GM23248 (cell line): ENCODE measurements at regions not wholly inside any gene's neighbourhood (a gene's known extent, or its start where the extent isn't known, plus 50 kb on each side); places are given as distances from the start of the nearest gene placed in this dataset.

Source experiments
- DNase-seq: peaks from one replicate; pipeline ENCODE4 v3.0.0-alpha.2; 2015
- H2AFZ ChIP-seq: fragments of 200-600 bp; sonication (generic); 2 replicates; pipeline ENCODE4 v1.6.1; 2016; ENCODE audit warnings: antibody characterized with exemption
- H3F3A ChIP-seq: fragments of 200-600 bp; sonication (generic); 2 replicates; pipeline ENCODE4 v1.6.1; 2016; ENCODE audit warnings: mild to moderate bottlenecking, antibody characterized with exemption, mixed run types; ENCODE audit not compliant: insufficient read depth
- H3K27ac ChIP-seq: fragments of 200-600 bp; sonication (generic); 2 replicates; pipeline ENCODE4 v1.5.1; 2016; ENCODE audit warnings: mild to moderate bottlenecking
- H3K27me3 ChIP-seq: fragments of 200-600 bp; sonication (generic); replicated peaks from 2 replicates; pipeline ENCODE4 v1.6.1; 2016; ENCODE audit warnings: mild to moderate bottlenecking; ENCODE audit not compliant: insufficient read depth
- H3K36me3 ChIP-seq: fragments of 200-600 bp; sonication (generic); 2 replicates; pipeline ENCODE4 v1.6.1; 2016; ENCODE audit warnings: low read depth, mild to moderate bottlenecking
- H3K4me1 ChIP-seq: fragments of 200-600 bp; sonication (generic); 2 replicates; pipeline ENCODE4 v1.6.1; 2016; ENCODE audit warnings: mild to moderate bottlenecking; ENCODE audit not compliant: insufficient read depth
- H3K4me2 ChIP-seq: fragments of 200-600 bp; sonication (generic); one replicate; pipeline ENCODE4 v1.6.1; 2016; ENCODE audit warnings: mild to moderate bottlenecking; ENCODE audit not compliant: unreplicated experiment
- H3K4me3 ChIP-seq: fragments of 200-600 bp; sonication (generic); 2 replicates; pipeline ENCODE4 v1.5.1; 2016; ENCODE audit warnings: mild to moderate bottlenecking
- H3K79me2 ChIP-seq: fragments of 200-600 bp; sonication (generic); 2 replicates; pipeline ENCODE4 v1.6.1; 2016; ENCODE audit warnings: mild to moderate bottlenecking; ENCODE audit not compliant: insufficient read depth
- H3K9ac ChIP-seq: fragments of 200-600 bp; sonication (generic); 2 replicates; pipeline ENCODE4 v1.6.1; 2016; ENCODE audit warnings: mild to moderate bottlenecking
- H3K9me2 ChIP-seq: fragments of 200-600 bp; sonication (generic); 2 replicates; pipeline ENCODE4 v1.6.1; 2016; ENCODE audit warnings: mixed run types, mild to moderate bottlenecking, moderate library complexity; ENCODE audit not compliant: insufficient read depth
- H3K9me3 ChIP-seq: fragments of 200-600 bp; sonication (generic); one replicate; pipeline ENCODE4 v1.6.1; 2017; ENCODE audit warnings: low read depth
- H4K20me1 ChIP-seq: fragments of 200-600 bp; sonication (generic); 2 replicates; pipeline ENCODE4 v1.6.0; 2016; ENCODE audit not compliant: insufficient read depth
- EZH2 ChIP-seq: fragments of 200-600 bp; sonication (generic); IDR thresholded peaks from 2 replicates; pipeline ENCODE4 v1.6.1; 2018; ENCODE audit warnings: antibody characterized with exemption, mild to moderate bottlenecking; ENCODE audit not compliant: insufficient read depth, poor library complexity, severe bottlenecking
- EZH2phosphoT487 ChIP-seq: fragments of 200-600 bp; sonication (generic); IDR thresholded peaks from 2 replicates; pipeline ENCODE4 v1.6.1; 2018; ENCODE audit warnings: antibody characterized with exemption, moderate library complexity, mild to moderate bottlenecking, low read depth; ENCODE audit not compliant: insufficient read depth
- WGBS, 2 experiments: methylation state at CpG; one replicate each; pipeline ENCODE4 v1.1.6; 2015 to 2017; ENCODE audit warnings: low lambda C conversion rate in 2 of 2, low coverage in 1 of 2; ENCODE audit errors: missing lambda C conversion rate in 2 of 2; 5-methylcytosine and 5-hydroxymethylcytosine counted together
- in situ Hi-C: fragments of 300-500 bp; cut with MboI; formaldehyde crosslinking; loops from 2 replicates; pipeline ENCODE4 v1.15.0; 2020

GRCh38 chr2:2701813-2702212 lies 370.7 kb upstream of the MYT1L start:
- in situ Hi-C loops, result no loop called here
- TF ChIP-seq EZH2, result no peak
- TF ChIP-seq EZH2phosphoT487, result no peak
- no peaks in the 10 kb centered on the region for H3K27me3 ChIP-seq
- H3K4me2 ChIP-seq, result no peak overlapping the region
- no peaks in the 10 kb centered on the region for H3K36me3 ChIP-seq
- DNase-seq, result no peak
- no peak overlapping the region for H3K4me3 ChIP-seq
- no peaks in the 10 kb centered on the region for H3F3A ChIP-seq
- H4K20me1 ChIP-seq, result no peaks in the 10 kb centered on the region
- H2AFZ ChIP-seq, result no peak overlapping the region
- H3K9me2 ChIP-seq, result no peaks in the 10 kb centered on the region
- no peak overlapping the region for H3K27ac ChIP-seq
- H3K4me1 ChIP-seq, result no peaks in the 10 kb centered on the region
- H3K79me2 ChIP-seq, result no peaks in the 10 kb centered on the region
- H3K9me3 ChIP-seq, result no peaks in the 10 kb centered on the region
- no peak overlapping the region for H3K9ac ChIP-seq
- WGBS, 2 experiments, result 21 to 22% methylated on average over 8 of the region's 8 CpGs

GRCh38 chr2:2701176-2701781 lies 370.2 kb upstream of the MYT1L start:
- H3K36me3 ChIP-seq, result no peaks in the 10 kb centered on the region
- H3F3A ChIP-seq, result no peaks in the 10 kb centered on the region
- no peaks in the 10 kb centered on the region for H3K9me2 ChIP-seq
- no peak overlapping the region for H3K27ac ChIP-seq
- no peaks in the 10 kb centered on the region for H3K9me3 ChIP-seq
- DNase-seq, result no peak
- 41 to 42% methylated on average over 22 of the region's 22 CpGs for WGBS, 2 experiments
- H3K27me3 ChIP-seq, result no peaks in the 10 kb centered on the region
- no peak overlapping the region for H2AFZ ChIP-seq
- H3K4me3 ChIP-seq, result no peak overlapping the region
- no peaks in the 10 kb centered on the region for H4K20me1 ChIP-seq
- H3K79me2 ChIP-seq, result no peaks in the 10 kb centered on the region
- no peak overlapping the region for H3K9ac ChIP-seq
- no peak overlapping the region for H3K4me2 ChIP-seq
- TF ChIP-seq EZH2phosphoT487 (no peak), EZH2 (no peak)
- in situ Hi-C loops, result no loop called here
- no peaks in the 10 kb centered on the region for H3K4me1 ChIP-seq

- Histone ChIP-seq H3K27ac (no peak overlapping the region), H3K4me1 (no peaks in the 10 kb centered on the region), H3K27me3 (no peaks in the 10 kb centered on the region), H3K4me2 (no peak overlapping the region), H3K79me2 (no peaks in the 10 kb centered on the region), H3K4me3 (no peak overlapping the region), H3K9ac (no peak overlapping the region), H3K36me3 (no peaks in the 10 kb centered on the region), H3K9me2 (no peaks in the 10 kb centered on the region), H3K9me3 (no peaks in the 10 kb centered on the region), H4K20me1 (no peaks in the 10 kb centered on the region), H2AFZ (no peak overlapping the region), H3F3A (no peaks in the 10 kb centered on the region)
- 42 to 46% methylated on average over 9 of the region's 9 CpGs for WGBS, 2 experiments
- no peak for TF ChIP-seq EZH2
- DNase-seq, result no peak
- in situ Hi-C loops, result no loop called here
Observed at GRCh38 chr2:2699121-2699505, 368.0 kb upstream of the MYT1L start.

GRCh38 chr2:2698182-2699120 lies 367.4 kb upstream of the MYT1L start:
- H4K20me1 ChIP-seq, result no peaks in the 10 kb centered on the region
- no peaks in the 10 kb centered on the region for H3K36me3 ChIP-seq
- WGBS, 2 experiments, result 55 to 58% methylated on average over 24 of the region's 24 CpGs
- H2AFZ ChIP-seq, result no peak overlapping the region
- peak; percentile 9 for DNase-seq
- no peaks in the 10 kb centered on the region for H3K27me3 ChIP-seq
- H3K4me1 ChIP-seq, result no peaks in the 10 kb centered on the region
- H3K27ac ChIP-seq, result no peak overlapping the region
- H3F3A ChIP-seq, result no peaks in the 10 kb centered on the region
- H3K9me2 ChIP-seq, result no peaks in the 10 kb centered on the region
- H3K4me2 ChIP-seq, result no peak overlapping the region
- TF ChIP-seq EZH2phosphoT487, result no peak
- no peak for TF ChIP-seq EZH2
- no peak overlapping the region for H3K9ac ChIP-seq
- no peaks in the 10 kb centered on the region for H3K9me3 ChIP-seq
- in situ Hi-C loops, result no loop called here
- H3K79me2 ChIP-seq, result no peaks in the 10 kb centered on the region
- no peak overlapping the region for H3K4me3 ChIP-seq
